H9 (cell line): ENCODE measurements at regions not wholly inside any gene's neighbourhood (a gene's known extent, or its start where the extent isn't known, plus 50 kb on each side); places are given as distances from the start of the nearest gene placed in this dataset.

Experiments
- DNase-seq: peaks from one replicate; pipeline ENCODE4 v3.0.0-alpha.2; 2017
- H2AFZ ChIP-seq: one replicate; pipeline ENCODE4 v1.6.1; 2013; ENCODE audit warnings: mild to moderate bottlenecking, low read length, control low read depth, moderate library complexity
- H2AK5ac ChIP-seq: 2 replicates; pipeline ENCODE4 v1.6.1; 2013; ENCODE audit warnings: low read length, control low read depth, mixed read lengths; ENCODE audit not compliant: insufficient read length
- H2BK120ac ChIP-seq: one replicate; pipeline ENCODE4 v1.6.1; 2013; ENCODE audit warnings: low read depth, mild to moderate bottlenecking, low read length, control low read depth, inconsistent platforms; ENCODE audit not compliant: poor library complexity, severe bottlenecking
- H2BK12ac ChIP-seq: 2 replicates; pipeline ENCODE4 v1.6.1; 2013; ENCODE audit warnings: low read length, control low read depth, mixed read lengths, low read depth; ENCODE audit not compliant: insufficient read length
- H2BK15ac ChIP-seq: 2 replicates; pipeline ENCODE4 v1.6.1; 2013; ENCODE audit warnings: low read depth, low read length, control low read depth
- H2BK20ac ChIP-seq: one replicate; pipeline ENCODE4 v1.6.1; 2013; ENCODE audit warnings: low read depth, mild to moderate bottlenecking, low read length, control low read depth, inconsistent platforms; ENCODE audit not compliant: poor library complexity, severe bottlenecking
- H2BK5ac ChIP-seq: 2 replicates; pipeline ENCODE4 v1.6.1; 2013; ENCODE audit warnings: low read length, control low read depth, mixed read lengths; ENCODE audit not compliant: insufficient read length
- H3K14ac ChIP-seq: 2 replicates; pipeline ENCODE4 v1.6.1; 2013; ENCODE audit warnings: low read length, control low read depth; ENCODE audit not compliant: insufficient read depth
- H3K18ac ChIP-seq: 2 replicates; pipeline ENCODE4 v1.6.1; 2013; ENCODE audit warnings: low read depth, mild to moderate bottlenecking, mixed read lengths, low read length, control low read depth; ENCODE audit not compliant: insufficient read length
- H3K23ac ChIP-seq: 2 replicates; pipeline ENCODE4 v1.6.1; 2013; ENCODE audit warnings: low read length, control low read depth, mixed read lengths, low read depth; ENCODE audit not compliant: insufficient read length
- H3K23me2 ChIP-seq: 2 replicates; pipeline ENCODE4 v1.6.1; 2013; ENCODE audit warnings: low read depth, mild to moderate bottlenecking, mixed read lengths, low read length, control low read depth; ENCODE audit not compliant: insufficient read length, poor library complexity, severe bottlenecking
- H3K27ac ChIP-seq: 2 replicates; pipeline ENCODE4 v1.5.1; 2013; ENCODE audit warnings: low read length, control low read depth, mixed read lengths, low read depth; ENCODE audit not compliant: insufficient read length
- H3K27me3 ChIP-seq: 2 replicates; pipeline ENCODE4 v1.6.1; 2013; ENCODE audit warnings: low read length, control low read depth, inconsistent platforms; ENCODE audit not compliant: insufficient read depth
- H3K4ac ChIP-seq: 2 replicates; pipeline ENCODE4 v1.6.1; 2013; ENCODE audit warnings: low read depth, mild to moderate bottlenecking, control low read depth, inconsistent platforms, low read length, moderate library complexity
- H3K4me1 ChIP-seq: 2 replicates; pipeline ENCODE4 v1.6.1; 2013; ENCODE audit warnings: low read length, control low read depth, inconsistent platforms; ENCODE audit not compliant: insufficient read depth
- H3K4me2 ChIP-seq: 2 replicates; pipeline ENCODE4 v1.6.1; 2013; ENCODE audit warnings: low read length, control low read depth, mixed read lengths; ENCODE audit not compliant: insufficient read length, insufficient read depth
- H3K56ac ChIP-seq: 2 replicates; pipeline ENCODE4 v1.6.1; 2013; ENCODE audit warnings: low read depth, mild to moderate bottlenecking, mixed read lengths, low read length, control low read depth; ENCODE audit not compliant: insufficient read length
- H3K79me1 ChIP-seq: 2 replicates; pipeline ENCODE4 v1.6.1; 2013; ENCODE audit warnings: low read depth, mild to moderate bottlenecking, moderate library complexity, low read length, control low read depth, inconsistent platforms; ENCODE audit not compliant: insufficient read depth, poor library complexity, severe bottlenecking
- H3K79me2 ChIP-seq: 2 replicates; pipeline ENCODE4 v1.6.1; 2013; ENCODE audit warnings: low read length, control low read depth, inconsistent platforms; ENCODE audit not compliant: insufficient read depth
- H3K9ac ChIP-seq: 2 replicates; pipeline ENCODE4 v1.6.1; 2013; ENCODE audit warnings: low read length, control low read depth, mixed read lengths; ENCODE audit not compliant: insufficient read length; ENCODE audit errors: extremely low read depth
- H3K9me3 ChIP-seq: one replicate; pipeline ENCODE4 v1.6.1; 2013; ENCODE audit warnings: low read depth, low read length, inconsistent platforms; ENCODE audit not compliant: control insufficient read depth
- H3T11ph ChIP-seq: one replicate; pipeline ENCODE4 v1.6.1; 2013; ENCODE audit warnings: mild to moderate bottlenecking, low read length, control low read depth, inconsistent platforms
- H4K20me1 ChIP-seq: one replicate; pipeline ENCODE4 v1.6.1; 2013; ENCODE audit not compliant: control insufficient read depth, insufficient read length, insufficient read depth
- H4K5ac ChIP-seq: 2 replicates; pipeline ENCODE4 v1.6.1; 2013; ENCODE audit warnings: low read depth, mild to moderate bottlenecking, mixed read lengths, low read length, control low read depth; ENCODE audit not compliant: insufficient read length
- H4K8ac ChIP-seq: replicated peaks from 2 replicates; pipeline ENCODE4 v1.6.1; 2013; ENCODE audit warnings: low read length, control low read depth, mixed read lengths, low read depth; ENCODE audit not compliant: insufficient read length
- H4K91ac ChIP-seq: 2 replicates; pipeline ENCODE4 v1.6.1; 2013; ENCODE audit warnings: low read depth, mild to moderate bottlenecking, moderate library complexity, mixed read lengths, low read length, control low read depth; ENCODE audit not compliant: insufficient read length
- H3K27ac Mint-ChIP-seq, 3 experiments: 2 replicates in 2 of 3; 3 replicates in 1 of 3; pipeline ENCODE4 v1.8.0; 2020 to 2021; ENCODE audit warnings: mixed read lengths in 3 of 3, mild to moderate bottlenecking in 1 of 3, moderate library complexity in 1 of 3
- H3K27me3 Mint-ChIP-seq: 2 replicates; pipeline ENCODE4 v1.8.0; 2021; ENCODE audit warnings: low read depth, mild to moderate bottlenecking, moderate library complexity, mixed read lengths
- H3K36me3 Mint-ChIP-seq, 3 experiments: 2 replicates in 2 of 3; 3 replicates in 1 of 3; pipeline ENCODE4 v1.8.0; 2020 to 2021; ENCODE audit warnings: low read depth in 3 of 3, mixed read lengths in 3 of 3; ENCODE audit not compliant: insufficient read depth in 1 of 3
- H3K4me1 Mint-ChIP-seq, 2 experiments: 2 replicates each; pipeline ENCODE4 v1.8.0; 2020; ENCODE audit warnings: mixed read lengths in 2 of 2
- H3K4me3 Mint-ChIP-seq, 2 experiments: 2 replicates in 1 of 2; 3 replicates in 1 of 2; pipeline ENCODE4 v1.8.0; 2020 to 2021; ENCODE audit warnings: mild to moderate bottlenecking in 2 of 2, mixed read lengths in 2 of 2, moderate library complexity in 1 of 2
- H3K9me3 Mint-ChIP-seq, 2 experiments: 2 replicates in 1 of 2; 3 replicates in 1 of 2; pipeline ENCODE4 v1.8.0; 2020; ENCODE audit warnings: mild to moderate bottlenecking in 2 of 2, mixed read lengths in 2 of 2, moderate library complexity in 1 of 2
- CTCF ChIP-seq: fragments of 200-600 bp; sonication (generic); conservative IDR thresholded peaks from 3 replicates; pipeline ENCODE4 v1.8.0; 2021; ENCODE audit warnings: antibody characterized with exemption, mild to moderate bottlenecking
- WGBS: extraction: QIAGEN DNeasy Blood & Tissue Kit; methylation state at CpG from one replicate; pipeline ENCODE4 v1.1.7; 2013; ENCODE audit warnings: missing lambda C conversion rate, low lambda C conversion rate, mixed read lengths; ENCODE audit not compliant: insufficient read length; ENCODE audit errors: extremely low coverage; 5-methylcytosine and 5-hydroxymethylcytosine counted together

- no peak overlapping the region for H3K27ac ChIP-seq
- H2BK12ac ChIP-seq, result no peak overlapping the region
- no peaks in the 10 kb centered on the region for H3K23me2 ChIP-seq
- no peak overlapping the region for H3K18ac ChIP-seq
- no peak overlapping the region for H2BK5ac ChIP-seq
- H3K27ac Mint-ChIP-seq, result no peak overlapping the region
- H3K4me3 Mint-ChIP-seq, result no peak overlapping the region
- H3K9ac ChIP-seq, result no peak overlapping the region
- no CpG with 5 or more reads among the region's 2 CpGs for WGBS
- H3K79me1 ChIP-seq, result no peaks in the 10 kb centered on the region
- H3K14ac ChIP-seq, result no peak overlapping the region
- no peaks in the 10 kb centered on the region for H4K20me1 ChIP-seq
- H3K27me3 Mint-ChIP-seq, result peaks cover 10% of the 10 kb centered on the region
- no peaks in the 10 kb centered on the region for H3K4me1 ChIP-seq
- no peak overlapping the region for H3K23ac ChIP-seq
- no peaks in the 10 kb centered on the region for H3K27me3 ChIP-seq
- H3K36me3 Mint-ChIP-seq, result no peaks in the 10 kb centered on the region; a peak in 1 of 7 replicates
- H2BK15ac ChIP-seq, result no peak overlapping the region
- H3K4me2 ChIP-seq, result no peak overlapping the region
- no peak overlapping the region for H2AK5ac ChIP-seq
- H3K79me2 ChIP-seq, result no peaks in the 10 kb centered on the region
- no peak overlapping the region for H4K91ac ChIP-seq
- H3T11ph ChIP-seq, result no peak overlapping the region
- no peak overlapping the region for H2BK120ac ChIP-seq
- H4K8ac ChIP-seq, result no peak overlapping the region
- H3K4me1 Mint-ChIP-seq, result no peaks in the 10 kb centered on the region
- no peak overlapping the region for H4K5ac ChIP-seq
- peaks cover 13 to 18% of the 10 kb centered on the region in 2 experiments; a peak in 4 of 5 replicates for H3K9me3 Mint-ChIP-seq
- no peak overlapping the region for H2BK20ac ChIP-seq
- H3K9me3 ChIP-seq, result no peaks in the 10 kb centered on the region
- no peak for DNase-seq
- TF ChIP-seq CTCF, result no peak
- no peak overlapping the region for H2AFZ ChIP-seq
- no peak overlapping the region for H3K4ac ChIP-seq
- no peak overlapping the region for H3K56ac ChIP-seq
These were observed 145.5 kb downstream of the OTUD1 start for GRCh38 chr10:23584396-23584795.
